ENCODE measurements at regions not wholly inside any gene's neighbourhood (a gene's known extent, or its start where the extent isn't known, plus 50 kb on each side); places are given as distances from the start of the nearest gene placed in this dataset.

DNA sequence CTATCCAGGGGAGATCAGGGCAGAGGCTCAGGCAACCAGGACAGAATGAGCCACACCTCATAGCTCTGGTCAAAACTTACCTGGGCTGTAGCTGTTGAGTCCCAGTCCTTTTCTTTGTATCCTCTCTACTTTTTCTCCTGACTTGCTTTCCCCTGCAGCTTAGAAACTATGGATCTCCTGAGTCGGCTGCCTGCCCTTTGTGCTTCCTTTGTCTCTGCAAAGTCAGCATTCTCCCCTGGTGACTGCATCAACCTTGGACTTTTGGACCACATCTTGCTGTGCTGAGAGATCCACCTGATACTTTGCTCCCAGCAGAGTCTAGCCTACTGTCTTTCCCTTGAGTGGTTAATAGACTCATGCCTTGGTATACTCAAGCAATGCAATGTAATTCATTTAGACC is 353.3 kb downstream of the SIPA1L2 start:
- TF ChIP-seq POLR2A (IDR thresholded peaks at IDR 0.05): no peak
- TF ChIP-seq, protein P1, sequence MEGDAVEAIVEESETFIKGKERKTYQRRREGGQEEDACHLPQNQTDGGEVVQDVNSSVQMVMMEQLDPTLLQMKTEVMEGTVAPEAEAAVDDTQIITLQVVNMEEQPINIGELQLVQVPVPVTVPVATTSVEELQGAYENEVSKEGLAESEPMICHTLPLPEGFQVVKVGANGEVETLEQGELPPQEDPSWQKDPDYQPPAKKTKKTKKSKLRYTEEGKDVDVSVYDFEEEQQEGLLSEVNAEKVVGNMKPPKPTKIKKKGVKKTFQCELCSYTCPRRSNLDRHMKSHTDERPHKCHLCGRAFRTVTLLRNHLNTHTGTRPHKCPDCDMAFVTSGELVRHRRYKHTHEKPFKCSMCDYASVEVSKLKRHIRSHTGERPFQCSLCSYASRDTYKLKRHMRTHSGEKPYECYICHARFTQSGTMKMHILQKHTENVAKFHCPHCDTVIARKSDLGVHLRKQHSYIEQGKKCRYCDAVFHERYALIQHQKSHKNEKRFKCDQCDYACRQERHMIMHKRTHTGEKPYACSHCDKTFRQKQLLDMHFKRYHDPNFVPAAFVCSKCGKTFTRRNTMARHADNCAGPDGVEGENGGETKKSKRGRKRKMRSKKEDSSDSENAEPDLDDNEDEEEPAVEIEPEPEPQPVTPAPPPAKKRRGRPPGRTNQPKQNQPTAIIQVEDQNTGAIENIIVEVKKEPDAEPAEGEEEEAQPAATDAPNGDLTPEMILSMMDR (IDR thresholded peaks at IDR 0.05): no peak
